HCEC 1CT (cell line): ENCODE measurements at regions not wholly inside any gene's neighbourhood (a gene's known extent, or its start where the extent isn't known, plus 50 kb on each side); places are given as distances from the start of the nearest gene placed in this dataset.

Source experiments
- DNase-seq: peaks from one replicate; pipeline ENCODE4 v3.0.0-alpha.2; 2017

- no peak for DNase-seq
Observed at GRCh38 chr2:236656166-236656565, 86.5 kb downstream of the ACKR3 start.

- DNase-seq = no peak
Observed at GRCh38 chr2:236656721-236657120, 87.1 kb downstream of the ACKR3 start.

- DNase-seq = no peak
Observed at GRCh38 chr2:236657215-236657614, 87.6 kb downstream of the ACKR3 start.

GRCh38 chr2:236657801-236658200 is 88.2 kb downstream of the ACKR3 start:
- DNase-seq = no peak

GRCh38 chr2:236658974-236659757 is 89.5 kb downstream of the ACKR3 start:
- no peak for DNase-seq

- no peak for DNase-seq
Observed at GRCh38 chr2:236659758-236660150, 90.1 kb downstream of the ACKR3 start.

GRCh38 chr2:236661061-236661761 is 91.6 kb downstream of the ACKR3 start:
- peak; percentile 13 for DNase-seq

- peak; percentile 16 for DNase-seq
Observed at GRCh38 chr2:236661762-236662110, 92.1 kb downstream of the ACKR3 start.

GRCh38 chr2:236662231-236663185 is 92.9 kb downstream of the ACKR3 start:
- DNase-seq = peak; percentile 17

- peak; percentile 42 for DNase-seq
Observed at GRCh38 chr2:236663287-236664101, 93.9 kb downstream of the ACKR3 start.

- DNase-seq = no peak
Observed at GRCh38 chr2:236664136-236664535, 94.5 kb downstream of the ACKR3 start.

GRCh38 chr2:236665101-236665500 is 95.5 kb downstream of the ACKR3 start:
- no peak for DNase-seq

- DNase-seq = no peak
Observed at GRCh38 chr2:236665572-236666118, 96.0 kb downstream of the ACKR3 start.

- no peak for DNase-seq
Observed at GRCh38 chr2:236666646-236667204, 97.1 kb downstream of the ACKR3 start.

GRCh38 chr2:236667526-236667925 is 97.9 kb downstream of the ACKR3 start:
- DNase-seq = no peak

- no peak for DNase-seq
Observed at GRCh38 chr2:236668531-236668969, 98.9 kb downstream of the ACKR3 start.

- no peak for DNase-seq
Observed at GRCh38 chr2:236670235-236670620, 100.6 kb downstream of the ACKR3 start.

- DNase-seq = no peak
Observed at GRCh38 chr2:236671896-236672562, 102.4 kb downstream of the ACKR3 start.

GRCh38 chr2:236672606-236673005 is 103.0 kb downstream of the ACKR3 start:
- no peak for DNase-seq

- DNase-seq = no peak
Observed at GRCh38 chr2:236673126-236673822, 103.6 kb downstream of the ACKR3 start.

GRCh38 chr2:236673823-236674185 is 104.2 kb downstream of the ACKR3 start:
- DNase-seq = no peak
